GM10266 (cell line): ENCODE measurements at regions not wholly inside any gene's neighbourhood (a gene's known extent, or its start where the extent isn't known, plus 50 kb on each side); places are given as distances from the start of the nearest gene placed in this dataset.

Experiments
- DNase-seq: peaks from one replicate; pipeline ENCODE4 v3.0.0; 2012; ENCODE audit errors: extremely low spot score
- CTCF ChIP-seq: IDR thresholded peaks from 2 replicates; pipeline ENCODE4 v1.5.1; 2012; ENCODE audit warnings: mild to moderate bottlenecking, low read depth; ENCODE audit not compliant: control insufficient read depth, insufficient read depth; ENCODE audit errors: missing control alignments

GRCh38 chr4:81954271-81954670, 419.5 kb downstream of the HNRNPD start:
- no peak for DNase-seq

GRCh38 chr4:81951891-81952455, 421.8 kb downstream of the HNRNPD start:
- no peak for TF ChIP-seq CTCF
- no peak for DNase-seq

More at GRCh38 chr4:81954271-81954670, 419.5 kb downstream of the HNRNPD start:
- no peak for TF ChIP-seq CTCF

GRCh38 chr4:81946996-81947395, 426.8 kb downstream of the HNRNPD start:
- no peak for DNase-seq
- TF ChIP-seq CTCF = no peak

- no peak for DNase-seq
- TF ChIP-seq CTCF = no peak
Observed at GRCh38 chr4:81930506-81931238, 443.1 kb downstream of the HNRNPD start.

GRCh38 chr4:81923140-81923539, 450.7 kb downstream of the HNRNPD start:
- TF ChIP-seq CTCF = no peak
- DNase-seq = no peak

- TF ChIP-seq CTCF = no peak
- no peak for DNase-seq
Observed at GRCh38 chr4:81922313-81922712, 450.6 kb upstream of the RASGEF1B start.

GRCh38 chr4:81921751-81922159, 450.0 kb upstream of the RASGEF1B start:
- no peak for DNase-seq
- TF ChIP-seq CTCF = no peak
